Smooth muscle cell (in vitro differentiated cells): ENCODE measurements at regions not wholly inside any gene's neighbourhood (a gene's known extent, or its start where the extent isn't known, plus 50 kb on each side); places are given as distances from the start of the nearest gene placed in this dataset.
A peak's percentile ranks its signal among the peaks of the same experiment; 100 is the strongest.

Experiments used
- DNase-seq: peaks from one replicate; lab custom pipeline; 2025; ENCODE audit not compliant: unreplicated experiment; lab: John Stamatoyannopoulos, UW
- H2AFZ ChIP-seq: fragments of 200-600 bp; sonication (generic); 2 replicates; pipeline ENCODE4 v1.6.0; 2016; ENCODE audit warnings: antibody characterized with exemption, low read depth, mild to moderate bottlenecking
- H3F3A ChIP-seq: fragments of 200-600 bp; sonication (generic); 2 replicates; pipeline ENCODE4 v1.6.0; 2017; ENCODE audit warnings: antibody characterized with exemption, low read depth
- H3K27ac ChIP-seq: fragments of 200-600 bp; sonication (generic); 2 replicates; pipeline ENCODE4 v1.5.1; 2016; ENCODE audit warnings: low read depth, mild to moderate bottlenecking
- H3K27me3 ChIP-seq: fragments of 200-600 bp; sonication (generic); 2 replicates; pipeline ENCODE4 v1.6.1; 2016; ENCODE audit warnings: low read depth, mild to moderate bottlenecking
- H3K36me3 ChIP-seq: fragments of 200-600 bp; sonication (generic); 2 replicates; pipeline ENCODE4 v1.5.1; 2016; ENCODE audit warnings: low read depth
- H3K4me1 ChIP-seq: fragments of 200-600 bp; sonication (generic); 2 replicates; pipeline ENCODE4 v1.5.1; 2016; ENCODE audit warnings: low read depth
- H3K4me2 ChIP-seq: fragments of 200-600 bp; sonication (generic); 2 replicates; pipeline ENCODE4 v1.6.0; 2016; ENCODE audit warnings: mild to moderate bottlenecking
- H3K4me3 ChIP-seq: fragments of 200-600 bp; sonication (generic); 2 replicates; pipeline ENCODE4 v1.5.1; 2016; ENCODE audit warnings: mild to moderate bottlenecking
- H3K79me2 ChIP-seq: fragments of 200-600 bp; sonication (generic); 2 replicates; pipeline ENCODE4 v1.6.0; 2016; ENCODE audit warnings: low read depth, mild to moderate bottlenecking
- H3K9ac ChIP-seq: fragments of 200-600 bp; sonication (generic); 2 replicates; pipeline ENCODE4 v1.6.0; 2016; ENCODE audit warnings: low read depth
- H3K9me3 ChIP-seq: fragments of 200-600 bp; sonication (generic); replicated peaks from 2 replicates; pipeline ENCODE4 v1.5.1; 2016; ENCODE audit warnings: low read depth
- H4K20me1 ChIP-seq: fragments of 200-600 bp; sonication (generic); 2 replicates; pipeline ENCODE4 v1.6.0; 2016; ENCODE audit warnings: low read depth
- CTCF ChIP-seq: fragments of 200-600 bp; sonication (generic); IDR thresholded peaks from 2 replicates; pipeline ENCODE4 v1.5.1; 2017; ENCODE audit warnings: borderline replicate concordance, mild to moderate bottlenecking, antibody characterized with exemption; ENCODE audit not compliant: insufficient read depth, poor library complexity, severe bottlenecking
- WGBS: methylation state at CpG from one replicate; pipeline ENCODE4 v1.1.7; 2016; ENCODE audit warnings: low lambda C conversion rate; 5-methylcytosine and 5-hydroxymethylcytosine counted together

- no peaks in the 10 kb centered on the region for H4K20me1 ChIP-seq
- no peak overlapping the region for H3K4me3 ChIP-seq
- H3K4me2 ChIP-seq: no peak overlapping the region
- DNase-seq: no peak
- 82% methylated on average over 4 of the region's 4 CpGs for WGBS
- H3K27ac ChIP-seq: no peak overlapping the region
- H3K4me1 ChIP-seq: no peaks in the 10 kb centered on the region
- no peaks in the 10 kb centered on the region for H3K79me2 ChIP-seq
- H3K9me3 ChIP-seq: peaks cover 10% of the 10 kb centered on the region
- TF ChIP-seq CTCF: no peak
- no peak overlapping the region for H2AFZ ChIP-seq
- no peaks in the 10 kb centered on the region for H3K36me3 ChIP-seq
- no peaks in the 10 kb centered on the region for H3K27me3 ChIP-seq
- no peaks in the 10 kb centered on the region for H3F3A ChIP-seq
- no peak overlapping the region for H3K9ac ChIP-seq
Observed at GRCh38 chr2:82501217-82501616, 1957.9 kb downstream of the SUCLG1 start.

- no peaks in the 10 kb centered on the region for H3F3A ChIP-seq
- no peaks in the 10 kb centered on the region for H4K20me1 ChIP-seq
- H3K9ac ChIP-seq: no peak overlapping the region
- H3K27me3 ChIP-seq: no peaks in the 10 kb centered on the region
- no peaks in the 10 kb centered on the region for H3K36me3 ChIP-seq
- no peak for TF ChIP-seq CTCF
- no peak overlapping the region for H2AFZ ChIP-seq
- no peak overlapping the region for H3K4me2 ChIP-seq
- no peaks in the 10 kb centered on the region for H3K4me1 ChIP-seq
- 92% methylated on average over 6 of the region's 6 CpGs for WGBS
- H3K27ac ChIP-seq: no peak overlapping the region
- no peak overlapping the region for H3K4me3 ChIP-seq
- H3K79me2 ChIP-seq: no peaks in the 10 kb centered on the region
- peaks cover 10% of the 10 kb centered on the region for H3K9me3 ChIP-seq
- DNase-seq: no peak
Observed at GRCh38 chr2:82498777-82499443, 1960.2 kb downstream of the SUCLG1 start.

DNA sequence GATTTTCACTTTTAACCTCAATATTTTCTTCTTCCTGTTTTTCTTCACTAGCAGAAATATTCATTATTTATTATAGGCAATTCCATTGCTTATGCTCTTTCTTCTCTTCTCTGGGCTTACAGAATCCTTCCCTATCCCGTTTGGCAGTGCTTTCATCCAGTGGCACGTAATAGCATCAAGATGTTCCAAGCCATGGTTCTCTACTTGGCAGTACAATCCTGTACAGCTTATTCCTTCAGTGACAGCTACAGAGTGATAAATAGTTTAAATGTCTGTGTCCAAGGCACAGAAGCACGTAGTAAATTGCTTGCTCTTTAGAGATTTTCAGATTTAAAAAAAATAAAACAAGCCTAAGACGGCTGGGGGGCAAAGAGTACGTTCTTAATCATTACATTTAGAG is 1964.3 kb downstream of the SUCLG1 start:
- no peaks in the 10 kb centered on the region for H3K9me3 ChIP-seq
- 68% methylated on average over 5 of the region's 5 CpGs for WGBS

More for the DNA sequence above, 1964.3 kb downstream of the SUCLG1 start:
- Histone ChIP-seq H3K4me1 (no peaks in the 10 kb centered on the region), H3K36me3 (no peaks in the 10 kb centered on the region), H3F3A (no peaks in the 10 kb centered on the region), H2AFZ (peak overlapping the region; percentile 49), H3K79me2 (no peaks in the 10 kb centered on the region), H3K9ac (no peak overlapping the region), H3K4me3 (no peak overlapping the region), H3K27ac (no peak overlapping the region), H3K27me3 (no peaks in the 10 kb centered on the region), H3K4me2 (no peak overlapping the region), H4K20me1 (no peaks in the 10 kb centered on the region)
- TF ChIP-seq CTCF: no peak
- DNase-seq: no peak
